ENCODE measurements at regions not wholly inside any gene's neighbourhood (a gene's known extent, or its start where the extent isn't known, plus 50 kb on each side); places are given as distances from the start of the nearest gene placed in this dataset.

- TF ChIP-seq CTCF (IDR thresholded peaks at IDR 0.05; ENCODE audit: borderline replicate concordance, extremely low read depth, low read length, poor library complexity, severe bottlenecking): no peak
- TF ChIP-seq EZH2 (IDR thresholded peaks at IDR 0.05; ENCODE audit: borderline replicate concordance, low read depth, low read length, severe bottlenecking): no peak
Observed at GRCh38 chr1:191346381-191346780, 811.9 kb upstream of the RGS18 start.
